H7 (cell line): ENCODE measurements at regions not wholly inside any gene's neighbourhood (a gene's known extent, or its start where the extent isn't known, plus 50 kb on each side); places are given as distances from the start of the nearest gene placed in this dataset.

Source experiments
- DNase-seq: peaks from one replicate; pipeline ENCODE4 v3.0.0; 2012
- H3K27me3 ChIP-seq: 2 replicates; pipeline ENCODE4 v1.6.0; 2011; ENCODE audit warnings: mild to moderate bottlenecking, low read length; ENCODE audit not compliant: control insufficient read depth, insufficient read depth
- H3K36me3 ChIP-seq: replicated peaks from 2 replicates; pipeline ENCODE4 v1.5.1; 2011; ENCODE audit warnings: low read length; ENCODE audit not compliant: control insufficient read depth, insufficient read depth
- H3K4me3 ChIP-seq: 2 replicates; pipeline ENCODE4 v1.5.1; 2011; ENCODE audit warnings: low read depth, mild to moderate bottlenecking, control low read depth, low read length, moderate library complexity; ENCODE audit not compliant: insufficient read depth

DNA sequence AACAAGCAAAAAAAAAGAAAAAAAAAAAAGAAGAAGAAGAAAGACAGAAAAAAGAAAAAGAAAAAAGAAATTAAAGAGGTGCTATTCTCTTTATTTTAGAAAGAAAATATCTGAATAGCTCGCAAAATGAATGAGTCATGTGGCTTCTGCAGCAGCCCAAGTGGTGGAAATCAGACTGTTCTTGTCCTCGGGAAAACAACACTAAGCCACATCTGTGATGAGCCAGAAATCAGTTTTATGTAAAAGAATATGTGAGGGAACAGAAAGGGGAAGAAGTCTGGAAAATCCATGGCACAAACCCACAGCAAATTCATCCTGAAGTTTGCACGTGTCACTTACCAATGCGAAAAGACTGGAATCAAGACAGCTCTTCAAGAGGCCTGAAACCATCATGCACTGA lies 118.7 kb upstream of the GAS1 start:
- H3K27me3 ChIP-seq, result no peaks in the 10 kb centered on the region
- no peak overlapping the region for H3K4me3 ChIP-seq
- DNase-seq, result no peak
- H3K36me3 ChIP-seq, result no peaks in the 10 kb centered on the region

DNA sequence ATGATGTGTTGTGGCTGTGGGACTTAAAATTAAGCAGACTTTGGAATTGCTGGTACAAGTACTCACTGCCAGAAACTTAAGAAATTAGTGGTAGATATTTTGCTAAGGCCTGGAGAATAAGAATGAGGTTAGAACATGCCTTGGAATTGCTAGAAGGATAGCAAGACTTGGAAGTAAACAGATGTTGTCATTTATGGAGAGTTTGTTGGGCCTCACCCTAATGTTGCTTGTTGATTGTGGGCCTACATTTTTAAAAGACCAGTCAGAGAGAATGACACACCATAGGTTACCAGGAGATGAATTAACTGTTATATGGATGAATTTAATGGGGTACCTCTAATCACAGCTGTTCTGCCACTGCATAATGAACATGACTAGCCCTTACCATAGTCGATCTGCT lies 120.1 kb upstream of the GAS1 start:
- H3K36me3 ChIP-seq, result no peaks in the 10 kb centered on the region
- H3K4me3 ChIP-seq, result no peak overlapping the region
- no peak for DNase-seq
- H3K27me3 ChIP-seq, result no peaks in the 10 kb centered on the region

DNA sequence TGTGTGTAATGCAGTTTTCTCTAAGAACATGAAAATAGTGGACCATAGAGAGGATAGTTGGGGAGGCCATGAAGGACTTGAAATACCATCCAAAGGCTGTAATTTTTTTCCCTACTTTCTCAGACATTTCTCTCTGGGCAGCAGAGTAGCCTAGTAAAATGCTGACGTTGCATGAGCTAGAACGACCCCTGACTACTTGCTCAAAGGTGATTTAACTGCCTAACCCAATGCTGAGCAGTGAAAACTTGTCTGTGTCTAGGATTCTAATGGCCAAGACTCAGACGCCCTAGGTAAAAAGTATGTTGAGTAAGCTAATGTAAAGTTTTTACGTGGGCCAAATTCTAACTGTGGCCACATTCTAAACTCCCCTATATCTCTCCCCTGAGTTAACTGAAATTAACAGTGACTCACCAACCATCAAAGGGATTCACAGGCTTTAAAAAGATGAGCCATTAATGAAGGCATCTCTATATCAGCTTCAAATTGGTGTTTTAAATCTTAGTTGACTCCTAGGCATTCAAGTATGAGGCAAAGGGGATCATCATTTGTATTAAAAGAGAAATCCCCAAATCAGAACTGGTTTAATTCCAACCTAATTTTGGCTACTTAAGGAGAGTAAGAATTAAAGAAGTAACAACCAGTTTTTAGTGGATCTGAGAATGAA lies 121.0 kb upstream of the GAS1 start:
- Histone ChIP-seq H3K36me3 (no peaks in the 10 kb centered on the region), H3K4me3 (no peak overlapping the region), H3K27me3 (no peaks in the 10 kb centered on the region)
- no peak for DNase-seq

DNA sequence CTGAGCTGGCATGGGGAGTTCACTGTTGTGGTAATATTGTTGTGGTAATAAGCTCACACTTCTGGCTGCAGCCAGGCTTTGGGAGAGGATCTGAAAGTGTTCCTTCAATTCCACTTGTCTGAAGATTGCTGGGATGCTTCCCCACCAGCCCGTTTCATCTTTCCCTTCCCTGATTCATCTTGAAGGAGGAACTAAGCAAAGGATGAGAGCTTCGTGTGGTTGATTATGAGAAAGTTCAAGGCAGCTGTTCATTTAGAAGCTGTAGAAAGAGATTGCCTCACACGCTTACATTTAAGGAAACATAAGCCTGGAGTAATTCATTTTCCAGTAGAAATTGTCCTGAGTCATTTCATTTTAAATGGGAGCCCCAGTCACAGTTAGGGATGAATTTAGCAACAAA lies 122.4 kb upstream of the GAS1 start:
- Histone ChIP-seq H3K36me3 (no peaks in the 10 kb centered on the region), H3K27me3 (no peaks in the 10 kb centered on the region), H3K4me3 (no peak overlapping the region)
- no peak for DNase-seq

DNA sequence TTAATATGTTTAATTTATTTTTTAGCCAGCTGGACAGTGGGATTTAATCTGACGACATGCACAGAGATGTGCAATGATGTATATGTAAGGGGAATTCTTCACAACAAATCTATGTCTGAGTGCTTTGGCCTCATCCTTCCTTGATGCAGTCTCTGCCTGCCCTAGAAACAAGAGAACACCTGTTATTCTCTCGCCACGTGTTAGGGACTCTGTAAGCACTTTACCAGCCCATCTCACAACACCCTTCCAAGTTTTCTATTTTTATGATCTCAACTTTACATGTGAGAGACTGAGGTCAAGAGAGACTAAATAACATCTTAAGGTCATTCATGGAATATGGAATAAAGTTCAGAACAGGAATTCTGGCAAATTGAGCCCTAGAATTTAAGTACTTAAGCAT lies 123.0 kb upstream of the GAS1 start:
- DNase-seq, result no peak
- H3K27me3 ChIP-seq, result no peaks in the 10 kb centered on the region
- H3K36me3 ChIP-seq, result no peaks in the 10 kb centered on the region
- no peak overlapping the region for H3K4me3 ChIP-seq

DNA sequence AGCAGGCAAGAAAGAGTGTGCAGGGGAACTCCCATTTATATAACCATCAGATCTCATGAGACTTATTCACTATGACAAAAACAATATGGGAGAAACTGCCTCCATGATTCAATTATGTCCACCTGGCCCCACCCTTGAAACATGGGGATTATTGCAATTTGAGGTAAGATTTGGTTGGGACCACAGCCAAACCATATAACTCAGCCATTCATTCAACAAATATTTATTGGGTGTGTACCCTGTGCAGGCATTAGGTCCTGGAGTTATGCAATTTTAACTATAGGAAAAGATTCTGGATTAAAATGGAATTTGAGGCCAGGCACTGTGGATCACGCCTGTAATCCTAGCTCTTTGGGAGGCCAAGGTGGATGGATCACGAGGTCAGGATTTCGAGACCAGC lies 124.2 kb upstream of the GAS1 start:
- no peaks in the 10 kb centered on the region for H3K36me3 ChIP-seq
- no peak overlapping the region for H3K4me3 ChIP-seq
- DNase-seq, result no peak
- no peaks in the 10 kb centered on the region for H3K27me3 ChIP-seq

DNA sequence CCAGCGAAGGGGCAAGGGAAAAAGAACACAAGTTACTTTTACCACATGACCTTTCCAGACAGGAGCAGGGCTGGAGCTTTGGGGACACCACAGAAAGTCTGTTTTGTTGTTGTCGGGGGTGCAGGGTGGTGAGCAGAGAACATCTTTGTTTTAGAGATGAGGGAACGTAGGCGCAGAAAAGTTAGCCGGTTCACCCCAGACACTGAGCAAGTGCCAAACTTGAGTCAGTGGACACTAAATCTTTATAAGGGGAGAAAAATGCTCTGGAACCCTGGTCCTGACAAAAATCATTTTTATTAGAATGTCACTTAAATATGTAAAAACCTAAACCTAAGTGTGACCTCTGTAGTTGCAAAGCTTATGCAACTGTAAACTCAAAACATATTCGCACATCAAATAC lies 126.4 kb upstream of the GAS1 start:
- no peak for DNase-seq
- no peak overlapping the region for H3K4me3 ChIP-seq
- no peaks in the 10 kb centered on the region for H3K27me3 ChIP-seq

DNA sequence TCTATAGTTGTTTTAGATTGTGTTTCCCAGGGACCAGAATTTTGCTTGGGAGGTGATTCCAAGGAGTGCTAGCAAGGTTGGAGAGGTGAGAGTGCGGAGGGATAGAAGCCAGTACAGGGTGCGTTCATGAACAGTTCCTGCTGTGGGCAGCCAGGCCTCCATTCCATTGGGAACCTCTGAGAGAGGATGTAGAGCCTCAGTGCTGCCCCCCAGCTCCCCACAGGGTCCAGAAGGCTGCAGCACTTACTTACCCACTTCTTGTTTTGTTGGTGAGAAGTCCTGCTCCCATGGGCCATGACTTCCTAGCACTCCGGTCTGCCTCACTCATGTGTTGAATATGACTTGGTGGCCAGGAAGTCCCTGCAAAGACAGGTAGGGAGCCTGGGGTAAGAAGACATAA lies 128.2 kb upstream of the GAS1 start:
- Histone ChIP-seq H3K36me3 (no peaks in the 10 kb centered on the region), H3K27me3 (no peaks in the 10 kb centered on the region), H3K4me3 (no peak overlapping the region)
- peak; percentile 32 for DNase-seq

More for the DNA sequence above, 126.4 kb upstream of the GAS1 start:
- no peaks in the 10 kb centered on the region for H3K36me3 ChIP-seq

DNA sequence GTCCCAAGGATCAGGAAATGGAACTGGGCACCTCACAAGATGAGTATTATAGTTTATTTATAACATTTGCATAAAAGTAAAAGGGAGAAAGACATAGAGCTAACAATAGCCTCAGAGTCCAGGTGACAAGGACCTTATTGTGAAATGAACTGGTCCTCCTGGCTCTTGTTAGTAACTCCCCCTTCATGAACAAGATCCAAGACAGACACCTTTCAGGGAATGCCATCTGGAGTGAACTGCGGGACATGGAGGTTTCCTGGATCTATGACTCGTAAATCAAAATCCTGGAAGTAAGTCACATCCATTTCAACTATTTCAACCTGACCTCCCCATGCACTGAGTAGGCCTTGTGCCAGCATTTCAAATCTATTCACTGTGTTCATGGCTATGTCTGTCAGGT lies 129.5 kb upstream of the GAS1 start:
- H3K36me3 ChIP-seq, result no peaks in the 10 kb centered on the region
- no peak overlapping the region for H3K4me3 ChIP-seq
- no peaks in the 10 kb centered on the region for H3K27me3 ChIP-seq
- no peak for DNase-seq

DNA sequence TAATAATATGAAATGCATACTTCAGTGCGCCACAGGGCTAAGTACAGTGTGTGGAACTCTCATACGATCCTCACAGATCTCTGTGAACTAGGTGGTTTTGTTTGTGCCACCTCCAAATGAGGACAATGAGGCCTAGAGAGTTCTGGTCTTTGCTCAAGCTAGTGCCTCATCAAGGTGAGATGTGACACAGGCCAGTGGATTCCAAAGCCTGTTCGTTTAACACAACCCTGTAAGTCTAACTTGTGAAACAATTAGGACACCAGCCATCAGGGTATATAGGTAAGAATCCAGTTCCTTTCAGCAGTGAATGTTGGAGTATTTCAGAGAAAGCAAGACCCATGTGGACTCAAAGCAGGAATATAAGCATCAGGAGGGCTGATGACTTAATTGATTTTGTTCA lies 130.7 kb upstream of the GAS1 start:
- Histone ChIP-seq H3K4me3 (no peak overlapping the region), H3K36me3 (no peaks in the 10 kb centered on the region), H3K27me3 (no peaks in the 10 kb centered on the region)
- no peak for DNase-seq

DNA sequence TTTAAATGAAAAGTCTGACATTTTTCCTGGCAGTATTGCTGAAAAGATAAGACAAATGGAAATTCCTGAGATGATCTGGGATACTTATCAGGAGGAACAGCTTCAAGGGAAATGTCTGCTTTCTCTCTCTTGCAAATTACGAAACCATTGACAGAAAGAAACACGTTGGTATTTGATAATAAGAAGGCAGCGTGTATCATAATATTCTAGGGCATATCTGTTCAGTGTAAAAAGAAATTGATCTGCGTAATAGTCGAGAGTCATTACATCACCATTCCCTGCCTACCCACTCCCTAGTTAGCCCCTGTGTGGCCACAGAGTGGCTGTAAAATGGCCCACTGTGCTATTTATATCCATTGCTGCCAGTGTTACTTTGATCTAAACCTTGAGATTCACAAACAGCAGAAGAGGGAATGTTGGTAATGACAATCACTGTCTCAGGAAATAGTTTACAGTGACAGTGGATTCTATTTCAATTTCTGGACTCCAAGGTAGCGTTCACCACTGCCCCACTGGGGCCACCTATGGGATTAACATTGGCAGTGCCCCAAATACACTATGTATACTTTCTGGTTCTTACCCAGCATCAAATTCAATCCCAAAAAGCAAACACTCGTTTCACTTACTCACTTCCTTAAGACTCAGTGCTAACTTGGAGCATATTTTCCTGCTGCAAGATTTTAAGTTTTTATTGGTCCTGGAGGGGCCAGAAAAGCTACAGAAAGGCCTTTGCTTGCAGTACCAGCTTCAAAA lies 133.4 kb upstream of the GAS1 start:
- Histone ChIP-seq H3K36me3 (no peaks in the 10 kb centered on the region), H3K27me3 (no peaks in the 10 kb centered on the region), H3K4me3 (no peak overlapping the region)
- peak; percentile 47 for DNase-seq

DNA sequence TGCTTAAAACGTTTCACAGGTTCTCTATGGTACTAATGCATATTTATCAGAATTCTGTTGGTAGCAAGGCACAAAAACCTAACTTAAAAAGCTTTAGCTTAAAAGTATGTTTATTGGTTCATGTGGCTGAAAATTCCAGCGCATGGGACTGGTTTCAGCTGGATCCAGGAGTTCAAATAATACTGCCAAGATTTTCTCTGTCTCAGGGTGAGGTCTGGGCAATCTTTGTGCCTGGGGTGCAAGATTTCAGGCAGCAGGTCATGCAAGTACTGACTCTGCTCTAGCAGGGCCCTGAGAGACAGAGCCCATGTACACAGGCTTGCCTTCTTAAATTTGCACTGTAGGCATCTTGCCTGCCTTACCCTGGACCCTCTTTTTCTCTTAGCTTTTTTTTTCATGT lies 134.2 kb upstream of the GAS1 start:
- no peaks in the 10 kb centered on the region for H3K36me3 ChIP-seq
- H3K4me3 ChIP-seq, result no peak overlapping the region
- H3K27me3 ChIP-seq, result no peaks in the 10 kb centered on the region
- DNase-seq, result no peak

DNA sequence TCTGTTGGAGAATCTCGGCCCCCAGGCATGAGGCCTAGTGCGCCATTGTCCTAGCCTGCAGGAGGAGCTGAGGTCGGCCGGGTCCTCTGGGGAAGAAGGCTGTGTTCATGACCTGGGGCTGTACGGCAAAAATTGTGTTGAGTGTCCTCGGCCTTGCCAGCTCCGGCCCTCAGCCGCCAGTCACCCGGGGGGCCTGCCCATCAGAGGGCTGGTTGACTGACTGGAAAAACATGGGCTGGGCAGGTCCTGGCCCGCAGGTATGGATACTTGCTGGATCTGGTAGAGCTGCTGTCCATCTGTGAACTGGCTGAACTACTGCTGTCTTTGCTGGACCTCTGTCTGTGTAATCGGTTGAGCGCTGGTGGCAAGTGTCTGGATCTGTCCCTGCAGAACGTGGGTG lies 136.7 kb upstream of the GAS1 start:
- DNase-seq, result no peak
- Histone ChIP-seq H3K4me3 (no peak overlapping the region), H3K36me3 (no peaks in the 10 kb centered on the region), H3K27me3 (no peaks in the 10 kb centered on the region)

DNA sequence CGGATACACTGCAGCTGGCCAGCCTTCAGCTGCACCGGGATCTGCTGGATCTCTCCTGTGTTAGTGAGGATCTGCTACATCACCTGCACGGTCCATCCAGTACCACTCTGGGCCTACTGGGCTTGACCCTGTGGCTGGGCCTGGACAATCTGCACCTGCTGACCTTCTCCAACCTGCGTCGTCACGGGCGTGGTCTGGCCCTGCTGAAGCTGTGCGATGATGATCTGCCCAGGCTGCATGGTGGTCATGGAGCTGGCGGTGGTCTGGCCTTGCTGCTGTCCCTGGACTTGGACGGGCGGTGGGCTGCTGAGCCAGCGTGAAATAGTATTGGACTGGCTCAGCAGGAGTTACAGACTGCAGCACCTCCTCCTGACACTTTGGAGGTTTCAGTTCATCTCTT lies 137.1 kb upstream of the GAS1 start:
- H3K27me3 ChIP-seq, result no peaks in the 10 kb centered on the region
- DNase-seq, result no peak
- H3K36me3 ChIP-seq, result no peaks in the 10 kb centered on the region
- no peak overlapping the region for H3K4me3 ChIP-seq

DNA sequence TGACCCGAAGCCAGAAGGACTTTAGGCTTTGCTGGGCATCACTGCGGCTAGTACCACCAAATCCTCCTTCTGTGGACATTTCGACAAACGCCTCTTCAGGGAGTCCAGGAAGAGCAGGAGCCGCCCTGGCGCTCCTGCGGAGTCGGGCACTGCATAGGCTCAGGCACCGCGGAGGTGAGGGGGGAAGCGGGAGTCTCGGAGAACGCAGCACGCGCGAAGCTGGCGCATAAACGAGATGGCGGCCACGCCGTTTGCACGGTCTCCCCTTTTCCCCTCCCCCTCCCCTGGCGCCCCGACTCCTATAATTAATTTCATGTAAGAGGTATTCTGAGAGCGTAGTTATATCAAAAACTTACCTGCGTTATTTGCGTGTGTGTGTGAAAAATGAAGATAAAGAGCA lies 137.8 kb upstream of the GAS1 start:
- H3K27me3 ChIP-seq, result no peaks in the 10 kb centered on the region
- H3K4me3 ChIP-seq, result no peak overlapping the region
- H3K36me3 ChIP-seq, result no peaks in the 10 kb centered on the region
- no peak for DNase-seq
